WERI-Rb-1 (cell line): ENCODE measurements at regions not wholly inside any gene's neighbourhood (a gene's known extent, or its start where the extent isn't known, plus 50 kb on each side); places are given as distances from the start of the nearest gene placed in this dataset.

ENCODE experiments used
- DNase-seq: peaks from one replicate; pipeline ENCODE4 v3.0.0-alpha.2; 2020
- H3K27ac ChIP-seq: fragments of 250-450 bp; sonication (Bioruptor Pico); 2 replicates; pipeline ENCODE4 v1.5.1; 2020; ENCODE audit warnings: mild to moderate bottlenecking, moderate library complexity
- H3K27me3 ChIP-seq: fragments of 250-450 bp; sonication (Bioruptor Pico); 2 replicates; pipeline ENCODE4 v1.5.1; 2021; ENCODE audit warnings: mild to moderate bottlenecking, low read depth, moderate library complexity; ENCODE audit not compliant: insufficient read depth, severe bottlenecking
- H3K36me3 ChIP-seq: fragments of 250-450 bp; sonication (Bioruptor Pico); 2 replicates; pipeline ENCODE4 v1.5.1; 2020; ENCODE audit warnings: mild to moderate bottlenecking, moderate library complexity
- H3K4me3 ChIP-seq: 2 replicates; pipeline ENCODE4 v1.5.1; 2011; ENCODE audit warnings: low read depth, mild to moderate bottlenecking, control low read depth, low read length
- H3K9me3 ChIP-seq: fragments of 250-450 bp; sonication (Bioruptor Pico); 2 replicates; pipeline ENCODE4 v1.5.1; 2021; ENCODE audit warnings: mild to moderate bottlenecking, moderate library complexity; ENCODE audit not compliant: severe bottlenecking
- CTCF ChIP-seq: IDR thresholded peaks from 2 replicates; pipeline ENCODE4 v1.5.1; 2011; ENCODE audit warnings: low read depth, mild to moderate bottlenecking, control low read depth, inconsistent platforms, low read length

GRCh38 chr2:238560234-238560633, 133.5 kb downstream of the ASB1 start:
- no peak overlapping the region for H3K4me3 ChIP-seq
- H3K9me3 ChIP-seq = no peaks in the 10 kb centered on the region
- no peak for TF ChIP-seq CTCF
- H3K27ac ChIP-seq = no peak overlapping the region
- no peak for DNase-seq
- H3K36me3 ChIP-seq = no peaks in the 10 kb centered on the region
- peaks cover 99% of the 10 kb centered on the region for H3K27me3 ChIP-seq

GRCh38 chr2:238561230-238561629, 134.5 kb downstream of the ASB1 start:
- H3K9me3 ChIP-seq = no peaks in the 10 kb centered on the region
- H3K27me3 ChIP-seq = peaks cover 98% of the 10 kb centered on the region
- DNase-seq = no peak
- TF ChIP-seq CTCF = no peak
- H3K4me3 ChIP-seq = no peak overlapping the region
- no peak overlapping the region for H3K27ac ChIP-seq
- H3K36me3 ChIP-seq = no peaks in the 10 kb centered on the region

GRCh38 chr2:238562446-238562845, 135.7 kb downstream of the ASB1 start:
- Histone ChIP-seq H3K9me3 (no peaks in the 10 kb centered on the region), H3K27me3 (peaks cover 98% of the 10 kb centered on the region)
- DNase-seq = no peak

GRCh38 chr2:238563551-238563950, 136.8 kb downstream of the ASB1 start:
- Histone ChIP-seq H3K9me3 (no peaks in the 10 kb centered on the region), H3K36me3 (no peaks in the 10 kb centered on the region), H3K4me3 (no peak overlapping the region), H3K27me3 (peaks cover 94% of the 10 kb centered on the region), H3K27ac (no peak overlapping the region)
- DNase-seq = no peak
- TF ChIP-seq CTCF = no peak

More at GRCh38 chr2:238562446-238562845, 135.7 kb downstream of the ASB1 start:
- Histone ChIP-seq H3K27ac (no peak overlapping the region), H3K4me3 (no peak overlapping the region), H3K36me3 (no peaks in the 10 kb centered on the region)
- no peak for TF ChIP-seq CTCF

GRCh38 chr2:238564286-238564920, 137.7 kb downstream of the ASB1 start:
- Histone ChIP-seq H3K36me3 (no peaks in the 10 kb centered on the region), H3K27ac (no peak overlapping the region), H3K9me3 (no peaks in the 10 kb centered on the region), H3K27me3 (peaks cover 94% of the 10 kb centered on the region), H3K4me3 (no peak overlapping the region)
- TF ChIP-seq CTCF = no peak
- no peak for DNase-seq

- no peaks in the 10 kb centered on the region for H3K9me3 ChIP-seq
- peaks cover 94% of the 10 kb centered on the region for H3K27me3 ChIP-seq
- no peak for TF ChIP-seq CTCF
- DNase-seq = no peak
- no peak overlapping the region for H3K27ac ChIP-seq
- H3K36me3 ChIP-seq = no peaks in the 10 kb centered on the region
- no peak overlapping the region for H3K4me3 ChIP-seq
Observed at GRCh38 chr2:238565031-238565430, 138.3 kb downstream of the ASB1 start.
